Left ventricle myocardium inferior (tissue), 1 donor: ENCODE measurements at regions not wholly inside any gene's neighbourhood (a gene's known extent, or its start where the extent isn't known, plus 50 kb on each side); places are given as distances from the start of the nearest gene placed in this dataset.

Experiments used
- DNase-seq: peaks from one replicate; pipeline ENCODE4 v3.0.0-alpha.2; 2020
- H3K27ac ChIP-seq: fragments of 200-600 bp; replicated peaks from 2 replicates; pipeline ENCODE4 v1.8.0; 2021
- H3K27me3 ChIP-seq: fragments of 200-600 bp; 2 replicates; pipeline ENCODE4 v1.8.0; 2021; ENCODE audit warnings: low read depth
- H3K36me3 ChIP-seq: fragments of 200-600 bp; 2 replicates; pipeline ENCODE4 v1.8.0; 2021
- H3K4me1 ChIP-seq: fragments of 200-600 bp; 2 replicates; pipeline ENCODE4 v1.8.0; 2021
- H3K4me3 ChIP-seq: fragments of 200-600 bp; 2 replicates; pipeline ENCODE4 v1.8.0; 2021; ENCODE audit warnings: mild to moderate bottlenecking, moderate library complexity
- H3K9me3 ChIP-seq: fragments of 200-600 bp; replicated peaks from 2 replicates; pipeline ENCODE4 v1.8.0; 2021
- CTCF ChIP-seq: fragments of 200-600 bp; IDR thresholded peaks from 2 replicates; pipeline ENCODE4 v1.8.0; 2021; ENCODE audit warnings: antibody characterized with exemption, mild to moderate bottlenecking, borderline replicate concordance
- intact Hi-C: fragments of 100-400 bp; cut with micrococcal nuclease; formaldehyde crosslinking; loops from one replicate; pipeline ENCODE4 v1.11.0; 2022
- donor health status: DM: no; HTN: yes; CAD: no; lungs with severe emphysema.

- H3K4me3 ChIP-seq: no peak overlapping the region
- intact Hi-C loops: no loop called here
- H3K36me3 ChIP-seq: no peaks in the 10 kb centered on the region
- H3K27me3 ChIP-seq: peaks cover 83% of the 10 kb centered on the region
- no peak for TF ChIP-seq CTCF
- no peaks in the 10 kb centered on the region for H3K4me1 ChIP-seq
- no peak overlapping the region for H3K27ac ChIP-seq
- H3K9me3 ChIP-seq: peaks cover 4% of the 10 kb centered on the region
- DNase-seq: no peak
Observed at GRCh38 chr14:95818581-95818980, 58.1 kb upstream of the TUNAR start.

- Histone ChIP-seq H3K4me1 (no peaks in the 10 kb centered on the region), H3K9me3 (peaks cover 4% of the 10 kb centered on the region), H3K36me3 (no peaks in the 10 kb centered on the region), H3K27me3 (peaks cover 94% of the 10 kb centered on the region), H3K4me3 (no peak overlapping the region), H3K27ac (no peak overlapping the region)
- no peak for TF ChIP-seq CTCF
- no peak for DNase-seq
- intact Hi-C loops: no loop called here
Observed at GRCh38 chr14:95817271-95817670, 59.4 kb upstream of the TUNAR start.

GRCh38 chr14:95816539-95816938 is 60.1 kb upstream of the TUNAR start:
- peaks cover 97% of the 10 kb centered on the region for H3K27me3 ChIP-seq
- intact Hi-C loops: no loop called here

GRCh38 chr14:95815226-95815690 is 61.4 kb upstream of the TUNAR start:
- Histone ChIP-seq H3K27me3 (peaks cover 97% of the 10 kb centered on the region), H3K36me3 (no peaks in the 10 kb centered on the region), H3K27ac (no peak overlapping the region), H3K9me3 (peaks cover 3% of the 10 kb centered on the region), H3K4me1 (no peaks in the 10 kb centered on the region), H3K4me3 (no peak overlapping the region)
- no peak for DNase-seq
- intact Hi-C loops: no loop called here
- no peak for TF ChIP-seq CTCF

More at GRCh38 chr14:95816539-95816938, 60.1 kb upstream of the TUNAR start:
- TF ChIP-seq CTCF: no peak
- no peaks in the 10 kb centered on the region for H3K36me3 ChIP-seq
- peaks cover 4% of the 10 kb centered on the region for H3K9me3 ChIP-seq
- no peaks in the 10 kb centered on the region for H3K4me1 ChIP-seq
- H3K4me3 ChIP-seq: no peak overlapping the region
- no peak for DNase-seq
- no peak overlapping the region for H3K27ac ChIP-seq

- no peak for DNase-seq
- Histone ChIP-seq H3K4me1 (no peaks in the 10 kb centered on the region), H3K9me3 (no peaks in the 10 kb centered on the region), H3K27ac (no peak overlapping the region), H3K27me3 (peaks cover 96% of the 10 kb centered on the region), H3K4me3 (no peak overlapping the region), H3K36me3 (no peaks in the 10 kb centered on the region)
- intact Hi-C loops: no loop called here
- no peak for TF ChIP-seq CTCF
Observed at GRCh38 chr14:95814363-95815225, 62.0 kb upstream of the TUNAR start.
